OCI-LY7 (cell line): ENCODE measurements at regions not wholly inside any gene's neighbourhood (a gene's known extent, or its start where the extent isn't known, plus 50 kb on each side); places are given as distances from the start of the nearest gene placed in this dataset.

Experiments used
- BruUV-seq: library from RNA; stranded (reverse); fragments of 400-500 nt; replicated peaks from 2 replicates; lab custom pipeline; 2021; lab: Mats Ljungman, UMichigan
- CTCF ChIA-PET: fragments of 300-600 bp; sonication (Branson Sonifier 250); formaldehyde crosslinking; loops from one replicate; lab custom pipeline; 2022; ENCODE audit warnings: antibody characterized with exemption; ENCODE audit not compliant: unreplicated experiment; lab: Charles Lee
- POLR2A ChIA-PET: fragments of 300-600 bp; sonication (Branson Sonifier 250); formaldehyde crosslinking; loops from one replicate; lab custom pipeline; 2022; ENCODE audit warnings: antibody characterized with exemption; lab: Charles Lee
- DNase-seq: peaks from one replicate; pipeline ENCODE4 v3.0.0-alpha.2; 2015; ENCODE audit warnings: low spot score
- H2AFZ ChIP-seq: fragments of 200-600 bp; sonication (generic), shearing (Covaris generic); 2 replicates; pipeline ENCODE4 v1.6.1; 2014; ENCODE audit warnings: mild to moderate bottlenecking, antibody characterized with exemption, low read length, moderate library complexity
- H3K27ac ChIP-seq: fragments of 200-600 bp; sonication (generic); 2 replicates; pipeline ENCODE4 v1.5.1; 2014; ENCODE audit warnings: mixed run types, low read depth, mild to moderate bottlenecking, moderate library complexity, low read length, inconsistent platforms; ENCODE audit not compliant: poor library complexity, severe bottlenecking
- H3K36me3 ChIP-seq: fragments of 200-600 bp; sonication (generic); 2 replicates; pipeline ENCODE4 v1.6.1; 2014; ENCODE audit warnings: mild to moderate bottlenecking, antibody characterized with exemption, low read length, moderate library complexity, mixed read lengths; ENCODE audit not compliant: insufficient read depth
- H3K4me1 ChIP-seq: fragments of 200-600 bp; sonication (generic); 2 replicates; pipeline ENCODE4 v1.5.1; 2014; ENCODE audit warnings: mild to moderate bottlenecking, low read length; ENCODE audit not compliant: insufficient read depth, poor library complexity, severe bottlenecking
- H3K4me2 ChIP-seq: fragments of 200-600 bp; sonication (generic); 2 replicates; pipeline ENCODE4 v1.6.1; 2014; ENCODE audit warnings: mild to moderate bottlenecking, low read length
- H3K4me3 ChIP-seq: fragments of 200-600 bp; sonication (generic); 2 replicates; pipeline ENCODE4 v1.5.1; 2014; ENCODE audit warnings: mild to moderate bottlenecking, low read depth, low read length; ENCODE audit not compliant: poor library complexity, severe bottlenecking
- H3K79me2 ChIP-seq: fragments of 200-600 bp; sonication (generic); 2 replicates; pipeline ENCODE4 v1.6.1; 2016; ENCODE audit warnings: low read depth, mild to moderate bottlenecking, low read length, moderate library complexity, mixed read lengths; ENCODE audit not compliant: insufficient read depth
- H3K9me2 ChIP-seq: fragments of 200-600 bp; sonication (generic); 2 replicates; pipeline ENCODE4 v1.6.1; 2016; ENCODE audit warnings: mild to moderate bottlenecking, low read length, mixed read lengths; ENCODE audit not compliant: insufficient read depth
- H3K9me3 ChIP-seq: fragments of 200-600 bp; sonication (generic); 2 replicates; pipeline ENCODE4 v1.6.1; 2014; ENCODE audit warnings: mild to moderate bottlenecking, mixed run types, low read length, mixed read lengths
- H4K20me1 ChIP-seq: fragments of 200-600 bp; sonication (generic); 2 replicates; pipeline ENCODE4 v1.6.1; 2014; ENCODE audit warnings: mild to moderate bottlenecking, antibody characterized with exemption, low read length, moderate library complexity, mixed read lengths; ENCODE audit not compliant: insufficient read depth
- CTCF ChIP-seq: fragments of 200-600 bp; sonication (generic); conservative IDR thresholded peaks from 2 replicates; pipeline ENCODE4 v1.5.1; 2014; ENCODE audit warnings: mild to moderate bottlenecking, antibody characterized with exemption, low read length, moderate library complexity, mixed read lengths
- EZH2phosphoT487 ChIP-seq: fragments of 200-600 bp; sonication (generic); IDR thresholded peaks from 2 replicates; pipeline ENCODE4 v1.6.1; 2018; ENCODE audit warnings: low read depth, borderline replicate concordance, mild to moderate bottlenecking, mixed run types, antibody characterized with exemption, low read length, moderate library complexity, mixed read lengths
- intact Hi-C: fragments of 100-400 bp; cut with micrococcal nuclease; formaldehyde crosslinking; loops from one replicate; pipeline ENCODE4 v1.10.0; 2022; ENCODE audit not compliant: unreplicated experiment

- Histone ChIP-seq H3K4me1 (no peaks in the 10 kb centered on the region), H2AFZ (no peak overlapping the region), H3K36me3 (no peaks in the 10 kb centered on the region), H3K27ac (no peak overlapping the region), H3K9me3 (no peaks in the 10 kb centered on the region), H3K4me2 (no peak overlapping the region), H3K9me2 (no peaks in the 10 kb centered on the region), H4K20me1 (no peaks in the 10 kb centered on the region), H3K79me2 (no peaks in the 10 kb centered on the region), H3K4me3 (no peak overlapping the region)
- intact Hi-C loops: no loop called here
- DNase-seq: no peak
- ChIA-PET POLR2A (interaction anchor here (0.7 kb wide), 1 partner anchor 894 kb away, joined by 3 read pairs; no protein-coding TSS in a partner anchor), CTCF (no interaction called here)
- no TSS peak for BruUV-seq
- no peak for TF ChIP-seq CTCF
- TF ChIP-seq EZH2phosphoT487: no peak
These were observed 95.4 kb upstream of the CNKSR3 start for GRCh38 chr6:154605882-154606370.

- no peaks in the 10 kb centered on the region for H3K9me3 ChIP-seq
- intact Hi-C loops: no loop called here
- POLR2A ChIA-PET: no interaction called here
These were observed 96.0 kb upstream of the CNKSR3 start for GRCh38 chr6:154606457-154606856.

More at GRCh38 chr6:154606457-154606856, 96.0 kb upstream of the CNKSR3 start:
- Histone ChIP-seq H3K36me3 (no peaks in the 10 kb centered on the region), H3K79me2 (no peaks in the 10 kb centered on the region), H3K27ac (no peak overlapping the region), H3K4me2 (no peak overlapping the region), H3K4me1 (no peaks in the 10 kb centered on the region), H3K4me3 (no peak overlapping the region), H4K20me1 (no peaks in the 10 kb centered on the region), H3K9me2 (no peaks in the 10 kb centered on the region), H2AFZ (no peak overlapping the region)
- no peak for DNase-seq
- CTCF ChIA-PET: no interaction called here
- BruUV-seq: no TSS peak
- TF ChIP-seq EZH2phosphoT487 (no peak), CTCF (no peak)
